NCI-H69 (cell line): ENCODE measurements at regions not wholly inside any gene's neighbourhood (a gene's known extent, or its start where the extent isn't known, plus 50 kb on each side); places are given as distances from the start of the nearest gene placed in this dataset.
"Not testable (repeated sequence)": the region's sequence is repeated elsewhere in the genome, so short reads cannot be mapped to it uniquely, and the experiment has no call there.

Experiments used
- DNase-seq: peaks from one replicate; lab custom pipeline; 2025; lab: John Stamatoyannopoulos, UW

DNA sequence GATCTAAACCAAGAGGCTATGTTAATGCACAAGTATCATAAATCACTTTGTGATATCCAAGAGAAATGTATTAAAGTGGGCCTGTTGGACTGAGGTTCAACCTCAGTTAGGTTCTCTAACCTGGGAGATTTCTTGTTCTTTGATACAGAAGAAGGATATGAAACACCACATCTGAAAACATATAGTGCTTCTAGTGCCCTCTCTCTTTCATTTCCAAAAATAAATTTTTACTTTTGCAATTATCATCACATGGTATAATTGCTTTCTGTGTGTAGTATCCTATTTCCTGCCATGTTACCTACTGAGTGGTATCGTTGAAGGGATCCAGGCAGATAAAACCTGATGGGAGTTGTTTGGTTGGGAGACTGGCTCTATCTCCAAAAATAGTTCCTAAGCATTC lies 264.9 kb downstream of the CCER1 start:
- DNase-seq = peak; percentile 16

DNA sequence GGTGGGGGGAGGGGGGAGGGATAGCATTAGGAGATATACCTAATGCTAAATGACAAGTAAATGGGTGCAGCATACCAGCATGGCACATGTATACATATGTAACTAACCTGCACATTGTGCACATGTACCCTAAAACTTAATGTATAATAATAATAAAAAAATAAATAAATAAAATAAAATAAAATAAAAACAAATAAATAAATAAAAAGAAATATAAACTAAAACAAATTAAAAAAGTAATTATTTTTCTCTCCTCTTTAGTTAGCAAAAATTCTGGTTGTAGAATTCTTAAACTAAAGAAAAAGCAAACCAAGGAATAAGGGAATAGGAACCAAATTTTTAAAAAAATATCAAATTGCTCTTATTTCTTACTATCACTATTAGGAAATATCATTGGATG lies 267.3 kb downstream of the CCER1 start:
- DNase-seq = not testable (repeated sequence)

DNA sequence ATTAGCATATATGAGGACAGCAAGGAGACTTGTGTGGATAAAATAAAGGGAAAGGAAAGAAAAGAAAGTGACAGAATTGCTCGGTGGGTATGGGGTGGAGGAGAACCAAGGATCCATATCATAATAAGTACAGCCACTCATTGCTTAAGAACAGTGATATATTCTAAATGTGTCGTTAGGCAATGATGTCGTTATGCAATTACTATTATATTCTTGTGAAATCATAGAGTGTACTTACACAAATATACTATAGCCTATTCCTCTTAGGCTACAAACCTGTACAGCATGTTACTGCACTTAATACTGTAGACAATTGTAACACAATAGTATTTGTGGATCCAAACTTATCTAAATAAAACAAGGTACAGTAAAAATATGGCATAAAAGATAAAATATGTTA lies 271.1 kb downstream of the CCER1 start:
- DNase-seq = no peak

DNA sequence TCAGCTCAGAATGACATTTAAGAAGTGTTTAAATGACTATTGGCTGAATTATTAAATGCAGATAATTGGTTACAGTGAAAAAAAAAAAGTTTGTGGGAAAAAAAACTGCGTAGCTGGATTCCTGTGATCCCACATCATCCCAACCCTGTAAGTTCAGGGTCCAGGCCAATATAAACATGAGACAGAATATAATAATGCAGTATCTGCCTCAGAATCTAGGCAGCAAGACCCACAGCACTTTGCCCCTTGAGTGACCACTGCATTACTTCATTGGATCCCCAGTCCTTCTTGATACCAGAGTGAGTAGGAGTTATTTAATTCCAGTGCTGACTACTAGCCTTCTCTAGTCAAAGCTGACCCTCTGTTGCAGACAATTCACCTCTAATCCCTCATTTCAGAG lies 272.6 kb downstream of the CCER1 start:
- no peak for DNase-seq

DNA sequence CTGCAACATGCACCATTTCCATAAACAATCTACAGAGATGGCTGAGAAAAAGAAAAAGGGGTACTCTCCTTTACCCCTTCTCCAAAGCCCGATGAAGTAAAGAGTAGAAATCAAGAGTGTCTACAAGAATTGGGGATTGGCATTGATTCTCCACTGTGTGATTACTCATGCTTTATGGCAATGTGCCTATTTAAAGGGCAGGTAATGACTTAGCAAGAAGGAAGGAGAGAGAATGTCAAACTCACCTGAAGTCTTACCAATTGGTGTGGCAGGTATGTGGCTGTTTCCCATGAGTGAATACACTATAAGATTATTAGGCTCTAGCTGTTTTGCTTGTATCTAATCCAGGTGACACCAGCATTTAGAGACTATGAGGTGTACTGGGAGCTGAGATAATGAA lies 275.3 kb downstream of the CCER1 start:
- peak; percentile 12 for DNase-seq

DNA sequence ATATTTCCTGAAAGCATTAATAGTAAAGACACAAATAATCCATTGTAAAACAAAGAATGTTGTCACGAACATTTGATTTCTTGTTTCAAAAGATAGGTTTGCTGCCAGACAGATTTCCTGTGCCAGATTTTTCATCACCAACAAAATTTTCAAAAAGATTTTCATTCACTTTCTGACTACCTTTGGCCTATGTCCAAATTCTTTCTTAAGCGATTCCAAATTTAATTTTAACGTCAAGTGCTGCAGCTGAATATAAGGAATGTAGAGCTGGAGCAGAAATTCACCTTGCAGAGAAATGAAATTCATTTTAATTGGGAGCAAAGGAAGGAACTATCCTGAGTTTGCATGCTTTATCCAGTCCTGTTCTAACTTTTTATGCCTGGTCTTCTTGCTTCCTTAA lies 277.4 kb downstream of the CCER1 start:
- DNase-seq = no peak

DNA sequence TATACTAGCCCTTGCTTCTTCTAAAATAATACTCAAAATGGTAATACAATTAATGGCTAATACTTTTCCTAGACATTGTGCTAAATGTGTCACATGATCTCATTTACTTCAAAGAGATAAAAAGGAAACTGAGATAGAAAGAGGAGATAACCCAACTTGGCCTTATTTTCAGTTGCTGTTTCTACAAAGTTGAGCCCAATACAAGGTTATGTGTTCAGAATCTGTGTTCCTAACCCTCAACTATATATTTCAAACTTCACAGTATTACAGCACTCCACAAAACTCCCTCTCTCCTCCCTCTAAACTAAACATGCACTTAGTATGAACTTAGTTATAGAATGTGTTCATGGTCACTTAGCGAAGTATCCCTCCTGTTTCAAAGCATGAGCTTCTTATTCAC lies 277.9 kb downstream of the CCER1 start:
- DNase-seq = no peak

DNA sequence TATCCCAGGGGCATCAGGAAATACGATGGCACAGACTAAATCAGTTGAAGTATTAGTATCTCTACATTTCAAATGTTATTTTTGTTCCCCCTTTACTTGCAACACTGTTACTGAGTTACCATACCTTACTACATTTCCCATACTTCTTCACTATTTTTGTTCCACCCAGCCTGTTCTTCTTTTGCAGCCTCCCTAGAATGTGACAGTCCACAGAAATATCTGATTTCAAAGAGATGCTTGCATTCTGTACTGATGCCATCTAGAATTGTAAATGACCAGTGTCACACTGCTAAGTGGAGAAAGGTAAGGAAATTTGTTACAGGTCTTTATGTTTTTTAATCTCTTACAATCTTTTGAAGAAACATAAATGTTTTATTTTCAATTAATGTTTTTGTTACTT lies 279.9 kb downstream of the CCER1 start:
- DNase-seq = no peak

DNA sequence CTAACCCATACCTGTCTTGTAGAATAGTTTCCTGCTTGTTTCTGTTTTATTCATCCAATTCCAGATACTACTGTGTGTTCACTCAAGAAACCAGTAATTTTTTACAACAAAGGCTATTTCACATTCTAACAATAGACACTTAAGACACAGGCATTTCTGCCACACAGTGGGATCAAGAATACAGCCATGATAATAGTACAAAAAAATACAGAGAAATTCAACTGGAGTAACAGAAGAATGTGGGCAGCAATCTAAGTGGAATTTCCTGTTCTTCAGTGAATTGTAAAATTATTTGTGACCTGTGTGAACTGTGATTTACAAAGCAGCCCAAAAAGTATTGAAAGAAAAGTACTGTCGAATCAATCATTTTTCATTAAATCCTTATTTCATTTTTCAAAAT lies 282.9 kb downstream of the CCER1 start:
- DNase-seq = no peak

DNA sequence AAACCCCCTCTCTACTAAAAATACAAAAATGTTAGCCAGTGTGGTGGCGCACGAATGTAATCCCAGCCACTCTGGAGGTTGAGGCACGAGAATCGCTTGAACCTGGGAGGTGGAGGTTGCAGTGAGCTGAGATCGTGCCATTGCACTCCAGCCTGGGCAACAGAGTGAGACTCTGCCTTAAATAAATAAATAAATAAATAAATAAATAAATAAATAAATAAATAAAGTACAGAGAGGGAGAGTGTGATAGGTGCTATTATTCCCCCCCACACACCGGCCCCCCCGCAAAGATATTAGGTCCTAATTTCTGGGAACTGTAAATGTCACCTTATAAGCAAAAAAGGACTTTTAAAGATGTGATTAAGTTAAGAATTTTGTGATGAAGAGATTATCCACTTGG lies 291.0 kb downstream of the CCER1 start:
- not testable (repeated sequence) for DNase-seq

DNA sequence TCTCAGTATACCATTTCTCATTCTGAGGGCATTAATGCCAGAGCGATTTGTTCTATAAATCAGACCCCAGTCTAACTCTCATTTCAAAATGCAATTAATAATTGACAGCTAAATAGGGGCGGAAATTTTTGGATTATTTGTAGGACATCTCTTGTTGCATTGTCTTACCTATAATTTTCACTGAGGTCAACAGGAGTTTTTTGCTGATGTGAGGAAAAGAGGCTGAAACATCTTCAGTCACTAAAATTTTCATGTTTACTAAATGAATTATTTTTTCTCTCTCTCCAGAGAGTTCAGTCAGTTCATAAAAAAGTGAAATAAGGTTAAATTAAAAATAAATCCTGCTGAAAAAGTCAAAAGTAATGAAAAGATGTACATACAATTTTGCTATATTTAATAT lies 295.9 kb downstream of the CCER1 start:
- DNase-seq = no peak

DNA sequence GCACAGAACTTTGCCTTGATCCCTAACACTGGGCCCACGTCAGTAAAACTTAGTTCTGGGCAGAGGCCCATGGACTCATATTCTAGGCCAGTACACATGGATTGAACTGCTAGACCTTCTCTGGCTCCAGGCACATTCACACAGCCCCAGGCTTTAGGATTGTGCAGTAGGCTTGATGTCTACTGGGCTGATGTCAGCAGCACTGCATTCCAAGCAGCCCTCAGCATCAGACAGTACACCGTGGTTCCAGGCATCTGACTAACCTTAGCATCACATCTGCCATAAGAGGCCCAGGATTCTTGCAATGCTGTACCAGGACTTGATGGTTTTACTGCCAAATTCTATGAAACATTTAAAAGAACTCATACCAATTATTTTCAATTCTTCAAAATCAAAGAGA lies 301.9 kb downstream of the CCER1 start:
- no peak for DNase-seq

DNA sequence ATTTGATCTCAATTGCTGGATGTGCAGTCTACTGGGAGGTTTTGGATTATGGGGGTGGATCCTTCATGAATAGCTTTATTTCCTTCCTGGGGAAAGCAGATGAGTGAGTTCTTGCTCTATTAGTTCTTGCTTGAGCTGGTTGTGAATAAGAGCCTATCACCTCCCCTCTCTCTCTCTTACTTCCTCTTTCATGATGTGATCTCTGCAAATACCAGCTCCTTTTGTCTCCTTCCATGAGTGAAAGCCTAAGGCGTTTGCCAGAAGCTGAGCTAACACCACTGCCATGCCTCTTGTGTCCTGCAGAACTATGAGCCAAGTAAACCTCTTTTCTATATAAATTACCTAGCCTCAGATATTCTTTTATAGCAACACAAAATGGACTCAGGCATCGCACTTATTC lies 302.7 kb downstream of the CCER1 start:
- peak; percentile 85 for DNase-seq

DNA sequence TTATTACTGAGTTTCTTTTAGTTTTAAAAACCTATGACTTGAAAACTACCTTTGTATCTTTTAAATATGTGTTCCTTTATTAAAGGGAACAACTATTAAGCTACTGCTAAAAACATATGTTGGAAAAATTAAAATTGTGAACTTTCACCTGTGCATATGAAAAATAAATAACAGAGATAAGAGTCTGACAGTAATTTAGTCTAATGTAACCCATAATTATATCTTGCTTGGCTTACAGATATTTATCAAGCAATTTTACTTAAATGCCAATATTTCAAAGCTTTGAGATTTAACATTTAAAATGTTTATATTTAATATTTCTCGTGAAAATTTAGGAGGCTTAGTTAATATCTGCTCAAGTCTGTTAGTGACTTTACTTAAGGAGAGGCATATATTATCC lies 309.8 kb downstream of the CCER1 start:
- no peak for DNase-seq

DNA sequence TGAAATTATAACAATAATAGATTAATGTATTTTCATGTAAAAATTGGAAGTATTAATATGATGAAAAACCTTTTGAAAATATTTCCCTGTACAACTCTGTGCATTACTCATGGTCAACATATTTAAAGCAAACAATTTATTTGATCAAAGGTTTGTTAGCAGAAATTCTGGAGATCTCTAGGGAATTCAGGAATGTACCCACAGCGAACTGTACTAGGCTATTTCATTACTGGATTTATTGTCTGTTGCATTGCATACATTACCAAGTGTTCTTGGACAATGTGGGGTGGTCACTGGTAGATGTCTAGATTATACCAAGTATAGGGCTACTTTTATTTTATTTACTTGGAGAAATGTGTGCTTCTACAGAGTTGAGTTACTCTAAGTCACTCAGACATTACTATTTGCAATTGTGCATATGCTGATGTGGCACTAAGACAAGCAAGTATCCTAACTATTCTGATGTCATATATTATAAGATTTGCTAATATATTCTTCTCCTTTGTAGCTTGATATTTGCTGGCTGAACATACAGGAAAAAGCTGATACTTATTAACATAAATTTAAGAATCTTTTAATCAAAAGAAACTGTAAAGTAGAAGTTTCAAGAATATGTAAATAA lies 323.3 kb downstream of the CCER1 start:
- peak; percentile 24 for DNase-seq

DNA sequence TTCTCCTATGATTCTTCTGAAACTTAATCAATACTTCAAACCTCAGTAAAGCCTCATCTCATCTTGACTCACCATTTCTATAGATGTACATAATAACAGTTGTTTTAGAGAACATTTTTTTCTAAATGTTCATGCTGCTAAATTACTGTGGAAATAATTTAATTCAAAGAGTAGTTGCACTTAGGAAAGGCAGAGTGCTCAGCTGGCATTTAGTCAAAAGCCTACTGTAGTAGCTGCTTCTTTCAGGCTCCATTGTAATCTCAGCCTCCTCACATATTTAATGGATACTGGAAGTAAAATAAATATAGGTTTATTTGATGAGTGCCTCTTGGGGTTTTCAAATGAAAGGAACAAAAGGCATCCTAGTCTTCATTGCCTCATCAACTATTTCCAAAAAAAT lies 325.0 kb downstream of the CCER1 start:
- peak; percentile 99 for DNase-seq

DNA sequence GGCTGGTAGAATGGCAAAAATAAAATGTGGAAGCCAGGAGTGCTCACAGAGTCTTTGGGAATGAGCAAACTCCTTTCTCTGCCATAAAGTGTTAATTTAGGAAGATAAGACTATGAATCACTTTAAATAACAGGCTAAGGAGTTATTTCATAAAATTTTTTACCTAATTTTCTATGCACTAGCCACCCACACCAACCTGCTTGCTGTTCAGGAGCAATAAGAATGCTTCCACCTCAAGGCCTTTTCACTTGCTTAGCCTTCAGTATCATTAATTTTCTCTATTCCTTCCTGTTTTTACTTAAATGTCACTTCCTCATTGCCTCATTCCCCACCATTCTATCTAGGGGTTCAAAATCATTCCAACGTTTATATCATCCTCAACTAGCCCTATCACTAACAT lies 326.8 kb downstream of the CCER1 start:
- no peak for DNase-seq

DNA sequence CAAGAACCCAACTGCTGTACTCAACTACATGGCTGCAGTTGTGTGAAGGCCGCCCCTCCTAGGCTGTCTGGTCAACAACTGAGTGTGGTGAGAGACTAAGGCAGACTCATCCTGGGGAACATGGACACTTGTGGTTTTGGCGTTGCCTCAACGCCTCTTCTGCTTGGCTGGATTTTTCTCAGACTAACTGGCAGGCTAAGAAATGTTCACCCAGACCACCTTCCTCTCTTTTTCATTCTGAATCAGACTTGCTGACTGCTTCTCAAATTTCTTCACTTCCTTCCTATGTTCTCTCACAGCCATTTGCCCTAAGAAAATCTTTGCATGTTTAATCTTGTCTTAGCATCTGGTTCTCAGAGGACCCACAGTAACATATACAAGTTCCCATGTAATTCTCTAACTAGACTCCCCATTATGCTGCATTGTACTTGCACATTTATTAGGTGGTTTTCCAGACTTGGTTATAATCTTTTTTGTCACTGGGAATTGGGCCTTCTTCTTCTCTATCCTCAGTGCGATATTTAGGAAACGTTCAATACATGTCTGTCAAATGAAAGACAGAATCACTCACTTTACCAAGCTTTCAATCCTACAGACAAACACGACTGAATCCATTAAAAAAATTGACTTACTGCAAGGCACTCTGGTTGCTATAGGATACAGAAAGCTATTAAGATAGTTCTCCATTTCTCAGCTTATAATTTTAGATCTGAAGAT lies 327.6 kb downstream of the CCER1 start:
- DNase-seq = no peak

DNA sequence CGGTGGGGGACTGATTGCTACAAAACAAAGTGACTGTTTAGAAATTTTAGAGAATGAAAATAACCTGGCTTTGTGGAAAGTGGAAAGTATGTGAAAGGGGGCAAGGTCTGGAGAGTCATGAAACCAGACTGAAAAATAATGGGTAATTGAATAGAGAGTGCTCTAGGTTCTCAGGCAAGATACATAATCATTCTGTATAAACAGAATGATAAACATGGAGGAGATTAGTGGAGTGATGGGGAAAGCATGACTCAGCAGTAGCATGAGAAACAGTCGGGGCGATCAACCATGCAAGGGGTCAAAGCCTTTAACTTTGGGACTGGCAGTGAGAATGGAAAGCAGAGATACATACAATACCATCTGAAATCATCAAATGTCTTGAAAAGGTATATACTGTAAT lies 332.5 kb downstream of the CCER1 start:
- DNase-seq = peak; percentile 20

DNA sequence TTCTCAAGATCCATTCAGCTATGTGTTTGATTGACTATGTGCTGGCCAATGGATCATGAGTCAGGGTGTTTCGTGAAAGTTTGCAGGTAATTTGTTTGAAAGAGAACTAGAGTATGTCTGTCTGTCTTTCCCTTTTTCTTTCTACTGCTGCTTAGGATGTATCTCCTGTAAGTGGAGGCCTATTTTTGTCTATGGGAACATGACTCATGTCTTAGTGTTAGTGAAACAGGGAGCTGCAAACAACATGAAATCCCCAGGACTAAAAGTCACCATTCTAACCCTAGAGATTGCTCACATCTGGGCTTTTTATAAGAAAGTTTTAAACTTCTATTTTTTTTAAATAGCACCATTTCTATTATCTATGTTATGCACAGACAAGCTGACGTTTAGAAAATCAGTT lies 333.0 kb downstream of the CCER1 start:
- DNase-seq = no peak

DNA sequence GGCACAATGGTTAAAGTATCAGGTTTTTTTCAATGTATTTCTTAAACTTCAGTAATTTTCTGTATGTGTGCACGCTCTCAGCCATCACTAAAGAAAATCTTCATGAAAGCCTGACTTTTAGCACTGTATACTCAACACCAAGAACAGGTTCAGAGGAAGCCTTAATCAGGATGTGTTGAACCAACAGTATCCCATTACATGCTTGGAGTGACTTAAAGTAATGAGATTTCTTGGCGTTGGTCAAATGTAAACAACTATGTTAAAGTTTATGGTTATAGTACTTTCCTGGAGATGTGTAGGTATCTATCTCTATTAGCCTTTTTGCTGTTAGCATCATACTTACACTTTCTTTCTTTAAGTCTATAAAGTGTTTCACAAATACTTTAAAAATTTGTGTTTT lies 335.0 kb downstream of the CCER1 start:
- no peak for DNase-seq

DNA sequence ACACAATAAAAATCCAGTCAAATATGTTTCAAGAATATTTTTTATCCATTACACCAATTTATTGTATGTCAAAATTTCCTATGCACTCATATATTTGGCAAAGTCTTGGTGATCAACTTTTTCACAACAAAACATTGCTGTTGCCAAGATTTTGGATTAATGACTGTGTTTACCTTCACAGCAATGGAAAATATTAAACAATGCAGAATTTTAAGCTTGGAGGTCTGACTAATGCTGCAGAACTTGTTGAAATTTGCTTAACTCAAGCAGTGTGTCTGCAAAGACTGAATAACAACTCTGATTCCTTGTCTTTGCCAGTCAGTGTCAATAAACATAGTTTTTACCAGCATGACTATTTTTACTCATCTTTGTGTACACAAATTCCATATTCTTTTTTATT lies 336.4 kb downstream of the CCER1 start:
- no peak for DNase-seq

DNA sequence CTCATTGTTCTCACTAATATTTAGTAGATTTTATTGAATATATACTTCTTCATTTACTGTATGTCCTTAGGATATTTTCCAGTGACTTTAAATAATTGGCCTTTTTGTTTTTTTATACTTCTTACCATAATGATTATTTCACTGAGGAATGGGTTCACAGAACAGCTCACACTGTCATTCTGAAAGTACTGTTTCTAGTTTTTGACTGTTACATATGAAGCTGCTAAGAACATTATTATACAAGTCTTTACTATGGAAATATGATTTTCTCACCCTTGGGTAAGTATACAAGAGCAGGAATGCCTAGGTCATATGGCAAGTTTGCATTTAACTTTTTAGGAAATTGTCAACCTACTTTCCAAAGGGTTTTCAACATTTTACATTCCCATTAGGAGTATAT lies 343.1 kb downstream of the CCER1 start:
- no peak for DNase-seq

DNA sequence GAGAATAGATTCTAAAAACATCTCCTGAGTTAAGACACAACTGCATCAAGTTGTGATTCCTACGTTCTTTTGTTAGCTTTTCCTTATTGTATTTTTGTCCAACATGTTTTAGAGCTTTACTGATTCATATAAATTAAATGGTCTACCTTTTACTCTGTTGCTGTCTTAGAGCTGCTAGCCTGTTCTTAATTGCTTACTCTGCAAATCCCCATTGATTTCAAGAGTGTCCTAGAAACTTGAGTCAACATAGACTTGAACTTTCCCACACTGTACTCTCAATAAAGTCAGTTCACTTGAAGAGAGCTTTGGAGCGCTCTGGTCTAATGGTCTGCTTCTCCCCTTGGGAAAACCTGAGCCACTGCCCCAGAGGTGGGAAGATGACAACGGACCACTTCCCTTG lies 343.9 kb downstream of the CCER1 start:
- DNase-seq = no peak
